Fibroblast of skin of scalp (primary cell): ENCODE measurements at regions not wholly inside any gene's neighbourhood (a gene's known extent, or its start where the extent isn't known, plus 50 kb on each side); places are given as distances from the start of the nearest gene placed in this dataset.
A peak's percentile ranks its signal among the peaks of the same experiment; 100 is the strongest.

Source experiments
- DNase-seq: peaks from one replicate; pipeline ENCODE4 v3.0.0-alpha.2; 2013

- peak; percentile 51 for DNase-seq
Observed at GRCh38 chr4:55754754-55755350, 64.7 kb upstream of the EXOC1L start.

- no peak for DNase-seq
Observed at GRCh38 chr4:55756208-55756607, 63.4 kb upstream of the EXOC1L start.

GRCh38 chr4:55757356-55757952 is 62.1 kb upstream of the EXOC1L start:
- DNase-seq: no peak

- DNase-seq: no peak
Observed at GRCh38 chr4:55758066-55758465, 61.5 kb upstream of the EXOC1L start.

GRCh38 chr4:55758570-55758969 is 61.0 kb upstream of the EXOC1L start:
- no peak for DNase-seq

GRCh38 chr4:55762819-55763218 is 56.8 kb upstream of the EXOC1L start:
- peak; percentile 6 for DNase-seq

- DNase-seq: no peak
Observed at GRCh38 chr4:55763996-55764395, 55.6 kb upstream of the EXOC1L start.

GRCh38 chr4:55765070-55765469 is 54.5 kb upstream of the EXOC1L start:
- no peak for DNase-seq

- DNase-seq: peak; percentile 96
Observed at GRCh38 chr4:55768291-55768690, 51.3 kb upstream of the EXOC1L start.
